ENCODE measurements at regions not wholly inside any gene's neighbourhood (a gene's known extent, or its start where the extent isn't known, plus 50 kb on each side); places are given as distances from the start of the nearest gene placed in this dataset.

DNA sequence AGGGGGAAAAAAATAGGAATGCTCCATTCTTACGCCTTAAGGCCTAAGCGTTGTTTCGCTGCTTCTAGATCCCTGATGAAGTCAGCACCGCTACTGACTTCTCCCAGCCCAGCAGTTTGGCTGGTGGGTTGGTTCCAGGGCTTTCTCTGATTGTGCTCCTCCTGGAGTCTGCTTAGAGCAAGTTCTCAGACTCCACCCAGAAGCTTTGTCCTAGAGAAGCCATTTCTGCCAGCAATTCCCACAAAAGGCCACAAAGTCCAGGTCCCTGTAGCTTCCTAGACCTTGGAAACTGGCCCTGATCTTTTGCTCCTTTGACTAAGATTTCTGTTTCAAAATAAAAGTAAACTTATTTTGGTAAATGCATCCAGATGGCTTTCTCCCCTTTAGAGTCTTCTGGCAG, 65.4 kb downstream of the KCTD12 start:
- no peak for DNase-seq (ENCODE audit: low read depth)
- TF ChIP-seq CTCF (IDR thresholded peaks at IDR 0.05; ENCODE audit: low read depth, low read length, missing control alignments): no peak
- H3K4me3 ChIP-seq (ENCODE audit: low read depth, low read length): no peak overlapping the region

DNA sequence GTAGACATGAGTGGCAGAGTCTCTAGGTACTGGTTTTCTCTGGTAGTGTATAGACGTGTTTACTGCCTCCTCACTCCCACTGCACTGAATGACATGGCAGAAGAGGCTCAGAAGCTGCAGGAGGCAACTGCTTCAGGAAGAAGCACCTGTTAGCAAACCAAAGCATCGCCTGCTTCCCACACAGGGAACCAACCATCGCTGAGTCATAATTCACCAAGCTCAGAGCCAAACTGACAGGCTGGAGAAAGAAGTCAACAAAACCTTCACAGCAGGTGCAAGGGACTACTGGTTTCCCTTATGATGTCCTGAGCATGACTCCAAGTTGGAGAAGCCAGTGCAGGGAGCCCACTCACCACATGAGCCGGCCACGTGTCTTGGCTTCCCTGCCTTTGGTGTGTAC, 69.8 kb downstream of the KCTD12 start:
- no peak overlapping the region for H3K4me3 ChIP-seq (ENCODE audit: low read depth, low read length)
- DNase-seq (ENCODE audit: low read depth): no peak
- TF ChIP-seq CTCF (IDR thresholded peaks at IDR 0.05; ENCODE audit: low read depth, low read length, missing control alignments): no peak

DNA sequence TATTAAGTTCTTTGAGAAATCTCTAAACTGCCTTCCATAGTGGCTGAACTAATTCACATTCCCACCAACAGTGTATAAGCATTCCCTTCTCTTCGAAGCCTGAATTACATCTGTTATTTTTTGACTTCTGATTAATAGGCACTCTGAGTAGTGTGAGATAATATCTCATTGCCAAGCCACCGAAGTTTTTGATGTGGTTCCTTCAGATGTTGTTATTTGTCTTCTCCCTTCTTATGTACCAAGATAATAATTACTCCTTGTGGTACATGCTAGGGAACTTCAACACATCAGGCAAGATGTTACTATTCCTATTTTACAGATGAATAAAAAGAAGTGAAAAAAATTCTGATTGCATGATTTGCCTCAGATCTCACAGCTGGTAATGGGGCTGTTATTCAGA, 70.9 kb downstream of the KCTD12 start:
- H3K4me3 ChIP-seq (ENCODE audit: low read depth, low read length): no peak overlapping the region
- TF ChIP-seq CTCF (IDR thresholded peaks at IDR 0.05; ENCODE audit: low read depth, low read length, missing control alignments): no peak
- DNase-seq (ENCODE audit: low read depth): no peak

DNA sequence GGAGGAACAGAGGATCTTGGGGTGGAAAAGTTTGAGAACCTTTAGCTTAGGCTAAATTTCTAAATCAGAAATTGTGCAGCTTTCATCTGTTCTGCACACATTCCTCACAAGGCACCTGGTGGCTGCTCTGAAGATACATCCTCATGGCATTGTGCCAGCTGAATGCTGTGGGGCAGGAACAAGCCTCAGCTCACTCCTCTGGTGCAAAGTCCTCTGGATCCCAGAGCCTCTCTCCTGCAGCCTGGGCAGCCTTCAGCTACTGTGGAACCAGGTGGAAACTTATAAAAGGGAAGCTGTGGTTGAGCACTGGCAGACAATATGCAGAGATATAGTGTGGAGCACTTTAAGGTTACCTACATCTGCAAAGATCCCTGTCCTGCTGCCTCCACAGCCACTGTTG, 72.3 kb downstream of the KCTD12 start:
- no peak overlapping the region for H3K4me3 ChIP-seq (ENCODE audit: low read depth, low read length)
- DNase-seq (ENCODE audit: low read depth): no peak
- TF ChIP-seq CTCF (IDR thresholded peaks at IDR 0.05; ENCODE audit: low read depth, low read length, missing control alignments): no peak

DNA sequence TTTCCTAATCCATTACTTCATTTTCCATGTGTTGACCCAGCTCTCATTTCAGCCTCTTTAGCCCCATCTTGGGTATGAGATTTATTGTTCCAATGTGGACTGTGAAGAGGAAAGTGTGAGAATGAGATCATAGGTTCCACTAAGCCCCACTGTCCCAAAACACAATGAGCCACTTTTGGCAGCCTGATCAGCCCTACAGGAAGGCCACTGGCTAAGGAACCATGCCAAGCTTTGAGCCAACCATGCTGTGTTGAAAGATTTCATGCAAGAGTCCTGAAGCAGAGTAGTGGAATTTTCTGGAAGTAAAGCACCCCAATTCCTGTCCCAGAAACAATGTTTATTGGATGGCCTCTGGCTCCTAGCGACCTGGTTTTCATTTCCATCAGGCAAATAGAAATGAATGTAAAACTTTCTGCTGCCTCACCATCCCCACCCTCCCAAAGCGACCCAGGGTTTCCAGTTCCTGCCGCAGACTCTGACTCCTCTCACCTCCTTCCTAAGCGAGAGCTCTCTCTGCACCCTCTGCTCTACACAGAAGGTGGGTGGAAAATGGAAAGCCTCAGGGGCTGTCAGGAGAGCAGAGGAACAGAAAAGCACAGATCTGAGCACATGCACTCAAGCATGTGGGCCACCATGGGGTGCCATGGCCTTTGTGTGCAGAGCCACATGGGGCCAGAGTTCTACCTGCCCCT, 73.1 kb downstream of the KCTD12 start:
- H3K4me3 ChIP-seq (ENCODE audit: low read depth, low read length): no peak overlapping the region
- DNase-seq (ENCODE audit: low read depth): no peak
- no peak for TF ChIP-seq CTCF (IDR thresholded peaks at IDR 0.05; ENCODE audit: low read depth, low read length, missing control alignments)

DNA sequence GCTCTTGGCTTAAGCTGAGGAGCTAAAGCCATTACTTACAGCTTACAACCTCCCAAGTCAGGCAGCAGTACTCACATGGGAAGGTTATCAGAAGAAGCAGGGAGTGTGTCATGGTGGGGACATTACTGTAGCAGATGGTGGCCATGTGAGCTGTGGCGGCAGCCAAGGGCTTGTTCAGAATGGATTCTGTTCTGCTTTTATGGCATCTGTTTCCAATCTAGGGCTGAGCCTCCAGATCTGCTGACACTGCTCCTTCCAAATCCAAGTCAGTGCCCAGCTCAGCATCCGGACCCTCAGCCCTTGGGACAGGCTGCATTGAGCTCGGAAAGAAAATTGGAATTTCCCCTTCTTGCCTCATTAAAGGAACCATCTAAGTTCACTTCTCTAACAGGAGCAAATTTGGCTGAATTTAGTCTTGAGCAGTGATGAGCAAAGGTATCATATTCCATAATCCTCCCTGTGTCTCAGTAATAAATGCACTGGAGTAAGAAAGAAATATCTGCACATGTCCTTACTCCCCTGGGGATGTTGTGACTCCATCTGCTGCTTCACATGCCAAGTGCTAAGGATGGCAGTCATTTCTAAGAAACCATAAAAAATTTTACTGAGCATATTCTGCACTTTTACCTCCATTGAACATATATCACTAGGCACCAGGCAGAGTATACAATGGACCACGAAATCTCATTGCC, 73.9 kb downstream of the KCTD12 start:
- H3K4me3 ChIP-seq (ENCODE audit: low read depth, low read length): no peak overlapping the region
- no peak for DNase-seq (ENCODE audit: low read depth)
- no peak for TF ChIP-seq CTCF (IDR thresholded peaks at IDR 0.05; ENCODE audit: low read depth, low read length, missing control alignments)

DNA sequence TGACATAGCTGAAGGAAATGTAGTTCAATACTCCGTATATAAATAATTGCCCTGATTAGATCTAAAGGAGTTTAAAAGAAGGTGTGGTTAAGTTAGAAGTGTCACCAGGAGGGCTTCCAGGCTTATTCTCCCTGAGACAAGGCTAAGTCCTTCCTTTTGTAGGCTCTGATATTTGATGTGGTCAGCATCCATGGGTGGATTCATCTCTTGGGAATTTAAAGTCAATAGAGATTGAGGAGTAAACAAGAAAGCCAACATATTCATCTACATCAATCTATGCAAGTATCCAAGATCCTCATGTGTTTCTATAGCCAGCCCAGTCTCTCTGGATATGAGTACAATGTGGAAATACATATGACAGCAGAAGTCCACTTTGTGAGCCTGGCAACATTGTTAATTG, 76.8 kb downstream of the KCTD12 start:
- DNase-seq (ENCODE audit: low read depth): no peak
- TF ChIP-seq CTCF (IDR thresholded peaks at IDR 0.05; ENCODE audit: low read depth, low read length, missing control alignments): no peak
- H3K4me3 ChIP-seq (ENCODE audit: low read depth, low read length): no peak overlapping the region
